Glomerular visceral epithelial cell (primary cell): ENCODE measurements at regions not wholly inside any gene's neighbourhood (a gene's known extent, or its start where the extent isn't known, plus 50 kb on each side); places are given as distances from the start of the nearest gene placed in this dataset.
"Not testable (repeated sequence)": the region's sequence is repeated elsewhere in the genome, so short reads cannot be mapped to it uniquely, and the experiment has no call there.

Experiments
- DNase-seq: peaks from one replicate; pipeline ENCODE4 v3.0.0-alpha.2; 2016; ENCODE audit errors: extremely low spot score

DNA sequence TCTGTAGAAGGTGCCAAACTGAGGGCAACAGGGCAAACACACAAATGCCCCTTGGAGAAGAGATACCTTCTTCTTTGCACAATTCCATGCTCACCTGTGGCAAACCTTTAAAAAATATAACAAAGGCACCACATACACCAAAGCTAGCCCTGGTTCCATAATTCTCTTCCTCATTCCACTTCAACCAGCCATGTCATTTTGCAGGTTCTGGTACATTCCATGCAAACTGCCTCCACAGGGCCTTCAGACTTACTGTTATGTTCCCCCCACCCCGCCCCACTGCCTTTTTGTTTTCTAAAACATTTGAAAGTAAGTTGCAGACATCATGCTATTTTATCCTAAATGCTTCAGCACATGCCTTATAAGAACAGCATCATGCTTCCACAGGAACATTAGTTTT lies 269.0 kb downstream of the NSUN3 start:
- DNase-seq: no peak

DNA sequence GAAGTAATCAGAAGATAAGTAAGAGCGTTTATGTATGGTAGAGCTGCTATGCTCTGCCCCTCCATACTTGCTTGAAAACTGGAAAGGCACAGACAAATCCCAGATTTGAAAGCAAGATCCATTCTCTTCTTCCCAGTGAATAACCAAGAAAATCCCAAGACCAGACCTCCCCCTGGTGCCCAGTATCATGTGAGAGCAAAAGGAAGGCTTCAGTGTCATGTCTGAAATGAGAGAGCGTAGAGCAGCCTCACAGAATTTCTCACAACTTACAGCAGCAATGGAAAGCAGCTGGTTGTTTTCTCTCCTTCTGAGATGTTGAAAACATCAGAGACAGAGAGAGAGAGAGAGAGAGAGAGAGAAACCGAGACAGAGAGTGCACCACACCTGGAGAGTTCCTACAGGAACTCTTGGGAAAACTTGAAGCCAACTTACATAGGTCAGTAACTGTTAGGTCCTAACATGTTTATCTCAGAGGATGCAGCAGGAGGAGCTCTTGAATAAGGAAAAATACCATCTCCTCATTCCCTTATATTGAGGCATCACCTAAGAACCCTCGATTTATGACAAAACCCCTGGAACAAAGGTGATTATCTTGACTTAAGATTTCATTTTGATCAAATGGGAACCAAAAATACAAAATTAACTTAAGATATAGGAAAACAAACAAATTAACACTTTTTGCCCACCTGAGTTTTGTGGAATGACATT lies 273.3 kb downstream of the NSUN3 start:
- peak; percentile 54 for DNase-seq

DNA sequence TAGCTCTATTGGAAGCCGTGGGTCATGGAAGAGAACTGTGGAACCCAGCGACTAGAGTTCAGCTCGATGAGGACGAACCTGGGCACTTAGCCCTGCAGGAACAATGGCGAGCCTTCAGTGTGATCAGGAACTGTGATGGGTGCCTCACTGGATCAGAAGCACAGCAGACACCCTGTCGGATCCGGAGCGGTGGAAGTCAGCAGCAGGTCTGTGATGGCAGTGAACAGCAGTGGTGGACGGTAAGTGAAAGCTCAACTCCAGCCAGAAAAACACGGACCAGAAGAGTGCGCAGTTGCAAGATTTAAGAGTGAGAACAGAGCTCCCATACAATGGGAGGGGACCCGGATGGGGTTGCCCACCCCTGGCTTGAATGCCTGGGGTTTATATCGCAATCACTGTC lies 282.2 kb downstream of the NSUN3 start:
- no peak for DNase-seq

DNA sequence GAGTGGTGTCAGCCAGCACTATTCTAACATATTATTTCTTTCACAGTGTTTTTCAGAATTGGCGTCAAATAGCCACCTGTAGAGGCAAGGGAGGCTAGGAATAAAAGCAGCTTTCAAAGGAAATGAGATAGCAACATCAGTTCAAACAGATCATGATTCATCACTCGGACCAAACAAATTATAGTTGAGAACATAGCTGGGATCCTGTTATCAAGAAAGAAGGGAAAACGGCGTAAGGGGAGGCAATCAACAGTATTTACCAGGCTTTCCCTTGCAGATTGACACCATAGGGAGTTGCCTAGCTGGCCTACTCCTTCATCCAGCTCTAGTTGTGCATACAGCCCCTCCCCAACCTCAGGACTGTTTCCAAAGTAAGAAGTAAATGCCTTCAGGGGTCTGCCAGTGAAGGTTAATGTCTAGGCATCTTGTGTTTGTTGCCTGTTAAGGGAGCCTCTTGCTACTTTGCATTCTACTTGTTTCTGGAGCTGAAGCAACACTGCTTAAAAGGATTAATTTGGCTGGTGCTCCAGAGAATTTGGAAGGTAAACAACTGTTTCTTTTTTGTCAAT lies 286.5 kb downstream of the NSUN3 start:
- no peak for DNase-seq

DNA sequence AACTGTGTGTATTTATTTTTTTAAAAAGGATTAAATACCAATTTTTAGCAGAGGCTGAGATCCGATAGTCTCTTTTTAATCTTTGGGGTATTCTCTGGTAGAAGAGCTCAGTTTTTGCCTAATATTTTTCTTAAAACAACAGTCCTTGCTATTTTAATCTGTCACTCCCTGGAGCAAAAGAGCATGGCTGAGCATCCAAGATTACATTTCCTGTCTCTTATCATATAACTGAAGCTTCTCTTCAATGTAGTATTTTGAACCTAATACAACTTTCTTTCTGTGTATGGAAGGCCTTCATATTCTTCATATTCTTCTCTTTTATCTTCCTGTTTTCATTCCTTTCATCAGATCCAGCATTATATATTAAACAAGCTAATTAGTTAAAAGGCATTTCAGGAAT lies 293.7 kb downstream of the NSUN3 start:
- DNase-seq: no peak

DNA sequence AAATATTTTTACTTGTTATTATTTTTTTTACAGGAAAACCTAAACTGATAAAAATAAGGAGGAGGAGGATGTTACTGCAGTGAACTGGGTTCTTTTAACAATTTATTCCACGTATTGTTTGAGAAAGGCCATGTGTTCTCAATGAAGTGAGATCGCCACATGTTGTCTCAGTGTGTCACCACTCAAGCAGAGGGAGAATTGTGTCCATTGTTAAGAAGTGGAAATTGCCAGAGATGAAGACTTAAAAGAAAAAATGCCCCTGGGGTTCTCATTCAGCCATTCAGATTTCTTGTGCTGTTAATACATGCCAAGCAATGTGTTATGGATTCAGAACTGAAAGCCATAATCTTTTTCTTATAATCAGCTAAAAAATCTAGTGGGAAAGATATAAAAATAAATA lies 297.1 kb downstream of the NSUN3 start:
- DNase-seq: no peak

DNA sequence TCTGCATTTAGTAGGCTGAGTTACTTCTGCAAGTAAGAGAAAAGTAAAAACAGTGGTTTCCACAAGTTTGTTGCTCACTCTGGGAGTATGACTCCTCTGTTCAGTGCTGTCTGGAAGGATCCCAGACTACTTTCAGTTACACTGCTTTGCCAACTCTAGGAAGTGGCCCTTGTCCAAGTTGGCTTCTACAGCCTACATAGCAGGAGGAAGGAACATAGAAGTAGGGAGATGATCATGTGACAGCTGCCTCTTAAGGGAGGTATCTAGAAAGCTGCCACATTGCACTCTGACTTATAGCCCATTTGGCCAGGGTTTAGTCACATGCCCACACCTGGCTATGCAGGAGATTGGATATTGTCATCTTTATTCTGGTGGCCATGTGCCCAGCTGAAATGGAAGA lies 298.1 kb downstream of the NSUN3 start:
- no peak for DNase-seq

DNA sequence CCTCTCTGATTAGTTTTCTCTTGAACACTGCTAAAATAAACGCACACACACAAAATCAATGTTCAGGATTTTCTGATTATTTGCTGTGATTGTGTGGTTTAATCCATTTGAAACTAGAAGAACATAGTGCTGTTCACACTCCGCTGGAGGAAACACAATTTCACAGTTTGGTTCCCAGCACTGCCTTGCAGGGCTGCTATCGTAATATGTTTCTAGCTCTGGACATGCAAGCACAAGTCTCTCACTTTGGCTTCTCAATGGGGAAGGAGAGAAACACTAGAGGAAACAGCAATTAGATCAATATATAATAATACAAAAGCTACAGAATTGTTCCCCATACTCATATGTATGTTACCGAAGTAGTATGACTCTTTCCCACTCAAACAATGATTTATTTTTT lies 299.5 kb downstream of the NSUN3 start:
- no peak for DNase-seq

DNA sequence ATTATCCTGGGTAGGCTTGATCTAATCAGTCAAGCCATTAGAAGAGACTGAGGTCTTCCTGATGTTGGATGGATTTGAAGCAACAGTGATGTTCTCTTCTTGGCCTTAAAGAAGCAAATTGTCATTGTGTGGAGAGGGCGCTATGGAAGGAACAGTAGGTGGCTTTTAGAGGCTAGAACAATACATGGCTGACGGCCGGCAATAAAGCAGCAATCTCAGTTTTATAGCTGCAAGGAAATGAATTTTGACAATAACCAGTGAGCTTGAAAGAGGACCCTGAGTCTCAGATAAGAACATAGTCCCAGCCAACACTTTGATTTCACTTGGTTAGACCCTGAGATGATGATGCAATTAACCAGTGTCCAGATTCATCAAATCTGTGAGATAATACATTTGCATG lies 302.1 kb downstream of the NSUN3 start:
- no peak for DNase-seq

DNA sequence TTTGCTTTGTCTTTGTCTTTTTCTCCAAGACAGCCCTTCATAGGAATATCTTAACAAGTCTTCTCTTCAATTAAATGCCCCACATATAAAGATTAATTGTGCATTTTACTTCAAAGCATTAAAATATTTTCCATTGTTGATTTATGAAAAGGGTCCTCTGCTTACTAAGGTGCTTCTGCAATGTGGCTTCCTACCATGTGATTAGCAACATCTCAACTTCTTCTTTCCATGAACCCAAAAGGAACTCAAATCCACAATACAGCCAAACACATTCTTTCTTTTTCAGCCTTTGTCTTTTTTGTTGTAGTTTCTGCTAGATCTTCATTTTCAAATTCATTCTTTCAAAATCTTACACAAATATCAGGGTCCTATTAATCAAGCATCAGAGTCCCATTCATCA lies 309.2 kb downstream of the NSUN3 start:
- no peak for DNase-seq

DNA sequence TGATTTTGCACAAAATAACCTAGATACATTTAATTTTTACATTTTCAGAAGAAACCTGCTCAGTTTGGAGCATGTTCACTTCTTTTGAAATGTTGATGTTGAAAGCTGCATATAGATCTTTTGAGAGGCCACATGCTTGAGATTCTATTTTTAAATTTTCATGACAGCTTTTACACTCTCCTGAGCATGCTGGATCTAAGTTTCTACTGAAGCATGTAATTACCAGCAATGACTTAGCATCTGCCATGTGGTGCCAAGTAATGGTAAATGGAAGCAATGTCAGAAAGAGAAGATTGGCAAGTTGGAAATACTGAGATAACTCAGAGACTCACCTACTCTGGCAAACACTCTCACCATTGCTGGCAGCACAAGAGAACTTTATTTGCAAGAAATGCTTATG lies 310.6 kb downstream of the NSUN3 start:
- no peak for DNase-seq

DNA sequence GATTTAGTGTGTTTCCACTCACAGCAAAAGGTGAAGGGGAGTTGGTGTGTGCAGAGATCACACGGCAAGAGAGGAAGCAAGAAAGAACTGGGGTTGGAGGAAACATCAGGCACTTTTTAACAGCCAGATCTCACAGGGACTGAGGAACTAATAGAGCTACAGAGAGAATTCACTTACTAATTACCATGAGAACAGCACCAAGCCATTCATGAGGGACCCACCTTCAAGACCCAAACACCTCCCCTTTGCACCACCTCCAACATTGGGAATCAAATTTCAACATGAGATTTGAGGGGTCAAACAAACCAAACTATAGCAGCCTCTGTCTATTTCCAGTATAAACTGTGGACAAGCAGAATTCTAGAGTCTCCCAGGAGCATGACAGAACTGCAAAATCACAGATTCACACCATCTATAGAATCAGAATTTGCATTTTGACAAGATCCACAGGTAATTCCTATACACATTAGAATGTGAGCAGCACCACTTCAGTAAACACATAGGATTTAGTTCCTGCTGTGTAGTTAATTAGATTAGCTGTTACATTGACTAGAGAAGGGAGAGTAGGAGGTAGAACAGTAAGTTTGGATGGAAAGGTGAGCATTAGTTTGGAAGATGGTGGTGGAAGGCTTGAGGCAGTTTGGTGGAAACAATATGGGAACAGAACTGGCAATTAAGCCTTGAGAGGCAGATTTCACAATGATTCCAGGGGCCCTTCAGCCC lies 311.7 kb downstream of the NSUN3 start:
- DNase-seq: no peak

DNA sequence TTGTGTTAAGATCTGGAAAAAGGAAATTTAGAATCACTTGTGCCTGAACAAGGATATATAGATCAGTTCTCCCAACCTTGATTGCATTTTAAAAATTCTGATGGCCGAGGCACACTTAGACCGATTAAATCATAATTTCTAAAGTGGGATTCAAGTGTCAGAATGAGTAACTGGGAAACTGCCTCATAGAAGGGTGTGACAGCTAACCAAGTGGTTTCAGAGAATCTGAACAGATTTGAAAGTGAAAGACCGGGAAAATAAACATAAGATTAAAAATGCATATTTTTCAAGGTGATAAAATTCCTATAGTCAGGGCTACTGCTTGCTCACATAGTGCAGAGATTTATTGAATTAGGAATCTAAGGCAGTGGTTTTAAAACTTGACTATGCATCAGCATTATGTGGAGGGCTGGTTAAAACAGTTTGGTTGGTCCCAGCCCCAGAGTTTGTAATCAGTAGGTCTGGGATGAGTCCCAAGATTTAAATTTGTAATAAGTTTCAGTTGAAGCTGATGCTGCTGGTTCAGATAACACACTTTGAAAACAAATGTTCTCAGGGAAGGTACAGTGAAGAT lies 314.3 kb downstream of the NSUN3 start:
- not testable (repeated sequence) for DNase-seq

DNA sequence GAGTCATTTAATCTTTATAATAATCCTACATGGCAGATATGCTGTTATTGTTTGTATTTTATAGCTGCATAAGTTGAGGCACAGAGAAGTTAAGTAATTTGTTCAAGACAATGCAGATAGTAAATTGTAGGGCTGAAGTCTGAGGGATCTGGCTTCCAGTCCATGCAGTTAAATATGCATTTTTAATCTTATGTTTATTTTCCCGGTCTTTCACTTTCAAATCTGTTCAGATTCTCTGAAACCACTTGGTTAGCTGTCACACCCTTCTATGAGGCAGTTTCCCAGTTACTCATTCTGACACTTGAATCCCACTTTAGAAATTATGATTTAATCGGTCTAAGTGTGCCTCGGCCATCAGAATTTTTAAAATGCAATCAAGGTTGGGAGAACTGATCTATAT lies 315.0 kb downstream of the NSUN3 start:
- DNase-seq: not testable (repeated sequence)

DNA sequence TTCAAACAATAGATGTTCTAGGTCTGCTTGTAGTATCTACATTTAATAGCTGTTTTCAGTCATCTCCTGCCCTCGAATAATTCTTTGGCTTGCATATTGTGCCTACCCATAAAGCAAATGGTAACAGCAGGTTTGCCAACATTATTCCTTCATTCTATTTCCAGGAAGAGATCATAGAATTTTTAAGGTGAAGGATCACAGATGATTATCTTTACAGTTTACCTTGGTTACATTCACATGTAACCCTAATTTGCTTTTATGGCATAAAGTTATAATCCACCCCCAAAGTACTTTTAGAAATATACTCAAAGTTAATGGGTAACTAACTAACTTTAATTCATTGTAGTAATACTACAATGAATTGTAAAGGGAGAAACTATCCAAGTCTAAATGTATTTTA lies 315.5 kb downstream of the NSUN3 start:
- DNase-seq: no peak

DNA sequence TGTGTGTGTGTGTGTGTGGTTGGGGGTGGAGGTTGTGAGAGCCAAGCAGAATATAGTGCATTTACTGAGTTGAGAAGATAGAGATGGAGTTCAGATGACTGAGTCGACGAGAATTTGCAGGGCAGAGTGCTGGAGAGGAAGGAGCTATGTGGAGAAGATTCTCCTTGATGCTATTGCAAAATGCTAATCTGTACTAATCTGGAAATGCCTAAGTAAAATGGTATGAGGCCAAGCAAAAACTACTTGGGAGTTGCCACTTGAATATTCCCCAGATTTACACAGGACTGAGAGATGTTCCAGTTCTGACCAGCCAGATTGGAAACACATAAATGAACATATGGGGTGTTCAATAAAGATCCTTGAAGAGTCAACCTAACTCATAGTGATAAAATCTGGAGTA lies 316.4 kb downstream of the NSUN3 start:
- DNase-seq: no peak

DNA sequence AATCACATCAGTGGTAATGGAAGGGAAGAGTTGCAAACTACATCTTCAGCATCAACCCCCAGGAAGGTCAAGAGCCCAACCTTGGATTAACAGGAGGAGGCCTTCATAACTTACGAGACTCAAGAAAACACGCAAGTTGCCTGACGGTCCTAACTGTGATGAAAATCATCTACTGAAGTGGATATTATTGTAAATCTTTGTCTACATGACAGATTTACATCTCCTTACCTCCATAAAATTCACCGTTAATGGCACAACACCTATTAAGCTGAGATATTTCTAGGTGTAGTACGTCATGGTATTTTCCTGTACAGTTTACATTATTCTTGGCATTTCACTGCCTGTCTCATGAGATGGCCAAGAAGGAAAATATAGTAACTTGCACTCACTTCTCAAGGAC lies 332.0 kb downstream of the NSUN3 start:
- no peak for DNase-seq

DNA sequence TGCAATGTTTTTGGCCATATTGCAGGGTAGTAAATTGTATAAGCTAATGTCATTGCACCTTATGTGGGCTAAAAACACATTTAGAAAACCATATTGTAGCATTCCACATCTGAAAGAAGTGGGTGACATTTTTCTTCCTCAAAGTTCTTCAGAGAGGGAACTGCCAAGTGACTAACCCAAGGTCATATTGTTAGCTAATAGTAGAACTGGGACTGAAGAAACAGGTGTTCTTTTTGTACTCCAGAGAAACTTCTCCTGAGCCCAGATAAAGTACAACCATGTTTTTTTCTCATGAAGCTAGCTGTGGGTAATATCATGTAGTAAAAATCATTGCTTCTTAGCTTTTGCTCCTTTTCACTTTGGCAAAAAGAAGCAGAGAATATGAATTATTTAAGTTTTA lies 333.0 kb downstream of the NSUN3 start:
- no peak for DNase-seq

DNA sequence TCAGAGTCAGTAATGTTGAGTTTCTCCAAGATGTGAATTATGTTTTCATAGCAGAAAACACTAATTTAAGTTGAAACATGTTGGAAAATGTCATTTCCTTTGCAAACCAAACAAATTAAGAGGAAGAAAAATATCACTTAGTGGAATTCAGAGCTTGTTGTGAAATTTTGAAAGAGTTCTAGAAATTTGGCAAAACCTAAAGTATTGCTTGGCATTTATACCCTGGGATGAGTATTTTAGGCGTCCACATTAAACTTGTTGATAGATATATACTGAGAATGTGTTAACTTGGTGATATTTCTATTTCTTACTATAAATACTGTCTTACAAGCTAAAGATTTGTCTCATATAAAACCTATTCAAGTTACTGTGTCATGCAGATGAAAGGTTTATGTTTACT lies 335.2 kb downstream of the NSUN3 start:
- no peak for DNase-seq

DNA sequence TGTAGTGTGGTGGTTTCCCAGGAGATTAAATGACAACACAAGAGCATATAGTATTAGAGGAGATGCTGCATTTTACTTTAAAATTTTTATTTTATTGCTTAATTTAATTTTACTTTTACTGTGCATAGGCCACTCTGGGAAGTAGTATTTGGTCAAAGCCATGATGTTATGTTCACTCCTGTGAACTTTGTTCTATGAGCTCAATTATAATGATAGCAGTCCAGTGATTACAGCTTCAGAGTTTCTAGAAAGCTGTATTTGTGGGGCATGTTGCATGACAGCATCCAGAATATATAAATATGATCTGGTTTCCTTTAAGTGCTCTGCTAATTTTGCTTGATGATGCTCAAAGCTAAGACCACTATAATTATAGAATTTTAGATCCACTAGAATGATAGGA lies 338.6 kb downstream of the NSUN3 start:
- DNase-seq: no peak

DNA sequence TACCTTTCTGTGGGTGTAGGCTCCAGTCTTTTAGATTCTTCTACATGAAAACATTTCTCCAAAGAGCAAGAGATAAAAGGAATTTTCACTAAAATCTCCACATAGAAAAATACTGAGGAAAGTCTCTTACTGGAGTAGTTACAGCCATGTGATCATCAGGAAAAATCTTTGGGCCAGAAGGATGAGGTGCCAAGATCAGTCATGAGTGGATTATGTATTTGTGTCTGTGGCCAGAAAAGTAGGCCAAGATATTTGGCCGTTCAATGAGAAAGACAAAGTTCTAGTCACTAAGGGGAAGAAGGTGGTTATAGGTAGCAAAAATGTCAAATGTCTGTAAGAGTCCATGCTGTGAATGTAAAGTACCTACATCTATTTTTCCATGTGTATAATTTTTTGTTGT lies 339.3 kb downstream of the NSUN3 start:
- DNase-seq: no peak

DNA sequence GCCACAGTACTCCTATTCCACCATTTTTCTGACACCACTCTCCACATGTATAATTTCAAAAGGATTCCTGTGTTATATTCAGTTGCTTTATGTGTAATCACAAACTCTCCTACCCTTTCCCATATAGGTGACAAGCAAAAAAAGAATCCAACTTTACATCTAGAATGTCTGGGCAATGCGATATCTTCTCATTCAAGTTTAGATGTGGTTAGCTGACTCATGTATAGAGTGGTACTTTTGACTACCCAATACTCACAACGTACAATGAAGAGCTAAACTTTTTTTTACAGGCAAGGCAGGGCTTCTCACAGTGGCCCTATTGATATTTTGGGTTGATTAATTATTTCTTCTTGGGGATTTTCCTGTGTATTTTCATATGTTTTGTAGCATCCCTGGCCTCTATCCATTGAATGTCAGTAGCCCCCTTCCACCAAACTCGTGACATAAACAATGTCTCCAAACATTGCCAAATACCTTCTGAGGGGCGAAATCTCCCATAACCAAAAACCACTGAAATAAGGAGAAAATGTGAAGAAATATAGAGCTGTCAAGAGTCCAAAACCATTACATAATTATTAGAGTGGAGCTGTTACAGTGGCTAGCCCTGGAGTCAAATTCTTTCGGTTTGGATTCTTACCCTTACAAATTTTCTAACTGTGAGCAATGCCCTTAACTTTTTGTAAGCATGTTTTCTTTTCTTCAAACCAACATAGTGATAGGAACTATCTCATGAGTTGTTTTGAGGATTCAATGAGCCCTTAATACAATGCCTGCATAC lies 342.6 kb downstream of the NSUN3 start:
- DNase-seq: peak; percentile 5
